ENCODE measurements at regions not wholly inside any gene's neighbourhood (a gene's known extent, or its start where the extent isn't known, plus 50 kb on each side); places are given as distances from the start of the nearest gene placed in this dataset.

- DNase-seq (ENCODE audit: low spot score in 2 of 2) = no peak
- in situ Hi-C loops (cut with MboI; ENCODE audit: low sequenced_read_pairs) = no loop called here
- no peaks in the 10 kb centered on the region for H3K27me3 ChIP-seq (ENCODE audit: low read depth)
These were observed 73.2 kb downstream of the MTNR1A start for GRCh38 chr4:186481998-186482790.

GRCh38 chr4:186475202-186475601, 80.2 kb downstream of the MTNR1A start:
- no peaks in the 10 kb centered on the region for H3K4me1 ChIP-seq
- H3K27me3 ChIP-seq (ENCODE audit: low read depth) = no peaks in the 10 kb centered on the region
- in situ Hi-C loops (cut with MboI; ENCODE audit: low sequenced_read_pairs) = no loop called here
- no peaks in the 10 kb centered on the region for H3K36me3 ChIP-seq (replicated peaks)
- H3K9me3 ChIP-seq = no peaks in the 10 kb centered on the region
- no peak for DNase-seq (ENCODE audit: low spot score in 2 of 2)
- no peak overlapping the region for H3K4me3 ChIP-seq

More at GRCh38 chr4:186481998-186482790, 73.2 kb downstream of the MTNR1A start:
- no peaks in the 10 kb centered on the region for H3K4me1 ChIP-seq
- no peaks in the 10 kb centered on the region for H3K9me3 ChIP-seq
- no peak overlapping the region for H3K4me3 ChIP-seq
- H3K36me3 ChIP-seq (replicated peaks) = no peaks in the 10 kb centered on the region

- H3K4me3 ChIP-seq = no peak overlapping the region
- DNase-seq (ENCODE audit: low spot score in 2 of 2) = no peak
- H3K4me1 ChIP-seq = no peaks in the 10 kb centered on the region
- no peaks in the 10 kb centered on the region for H3K36me3 ChIP-seq (replicated peaks)
- no peaks in the 10 kb centered on the region for H3K27me3 ChIP-seq (ENCODE audit: low read depth)
- in situ Hi-C loops (cut with MboI; ENCODE audit: low sequenced_read_pairs) = no loop called here
- no peaks in the 10 kb centered on the region for H3K9me3 ChIP-seq
These were observed 81.4 kb downstream of the MTNR1A start for GRCh38 chr4:186473933-186474332.

GRCh38 chr4:186472948-186473347, 82.4 kb downstream of the MTNR1A start:
- in situ Hi-C loops (cut with MboI; ENCODE audit: low sequenced_read_pairs) = no loop called here
- Histone ChIP-seq H3K4me1 (no peaks in the 10 kb centered on the region), H3K4me3 (no peak overlapping the region), H3K9me3 (no peaks in the 10 kb centered on the region), H3K27me3 (ENCODE audit: low read depth) (no peaks in the 10 kb centered on the region), H3K36me3 (replicated peaks) (no peaks in the 10 kb centered on the region)
- peak; percentile 11 to 50 for DNase-seq (ENCODE audit: low spot score in 2 of 2)

- in situ Hi-C loops (cut with MboI; ENCODE audit: low sequenced_read_pairs) = no loop called here
- Histone ChIP-seq H3K27me3 (ENCODE audit: low read depth) (no peaks in the 10 kb centered on the region), H3K36me3 (replicated peaks) (no peaks in the 10 kb centered on the region), H3K4me3 (no peak overlapping the region), H3K4me1 (no peaks in the 10 kb centered on the region), H3K9me3 (no peaks in the 10 kb centered on the region)
- no peak for DNase-seq (ENCODE audit: low spot score in 2 of 2)
These were observed 83.9 kb downstream of the MTNR1A start for GRCh38 chr4:186471441-186471840.

GRCh38 chr4:186458050-186458449, 97.3 kb downstream of the MTNR1A start:
- in situ Hi-C loops (cut with MboI; ENCODE audit: low sequenced_read_pairs) = no loop called here
- Histone ChIP-seq H3K27me3 (ENCODE audit: low read depth) (no peaks in the 10 kb centered on the region), H3K4me1 (no peaks in the 10 kb centered on the region), H3K36me3 (replicated peaks) (no peaks in the 10 kb centered on the region), H3K9me3 (no peaks in the 10 kb centered on the region), H3K4me3 (no peak overlapping the region)
- DNase-seq (ENCODE audit: low spot score in 2 of 2) = no peak

GRCh38 chr4:186451982-186452381, 103.4 kb downstream of the MTNR1A start:
- Histone ChIP-seq H3K4me1 (no peaks in the 10 kb centered on the region), H3K36me3 (replicated peaks) (no peaks in the 10 kb centered on the region), H3K4me3 (no peak overlapping the region), H3K9me3 (no peaks in the 10 kb centered on the region), H3K27me3 (ENCODE audit: low read depth) (no peaks in the 10 kb centered on the region)
- no peak for DNase-seq (ENCODE audit: low spot score in 2 of 2)
- in situ Hi-C loops (cut with MboI; ENCODE audit: low sequenced_read_pairs) = no loop called here

- no peak for DNase-seq (ENCODE audit: low spot score in 2 of 2)
- H3K4me3 ChIP-seq = no peak overlapping the region
- H3K9me3 ChIP-seq = no peaks in the 10 kb centered on the region
- no peaks in the 10 kb centered on the region for H3K4me1 ChIP-seq
- in situ Hi-C loops (cut with MboI; ENCODE audit: low sequenced_read_pairs) = no loop called here
- H3K36me3 ChIP-seq (replicated peaks) = no peaks in the 10 kb centered on the region
- H3K27me3 ChIP-seq (ENCODE audit: low read depth) = no peaks in the 10 kb centered on the region
These were observed 105.4 kb downstream of the MTNR1A start for GRCh38 chr4:186449954-186450353.

GRCh38 chr4:186445040-186445439, 110.3 kb downstream of the MTNR1A start:
- no peaks in the 10 kb centered on the region for H3K36me3 ChIP-seq (replicated peaks)
- in situ Hi-C loops (cut with MboI; ENCODE audit: low sequenced_read_pairs) = no loop called here
- H3K9me3 ChIP-seq = no peaks in the 10 kb centered on the region
- no peaks in the 10 kb centered on the region for H3K27me3 ChIP-seq (ENCODE audit: low read depth)
- DNase-seq (ENCODE audit: low spot score in 2 of 2) = no peak
- H3K4me1 ChIP-seq = no peaks in the 10 kb centered on the region
- H3K4me3 ChIP-seq = no peak overlapping the region

- DNase-seq (ENCODE audit: low spot score in 2 of 2) = no peak
- Histone ChIP-seq H3K9me3 (no peaks in the 10 kb centered on the region), H3K27me3 (ENCODE audit: low read depth) (no peaks in the 10 kb centered on the region), H3K4me1 (no peaks in the 10 kb centered on the region), H3K4me3 (no peak overlapping the region), H3K36me3 (replicated peaks) (no peaks in the 10 kb centered on the region)
- in situ Hi-C loops (cut with MboI; ENCODE audit: low sequenced_read_pairs) = no loop called here
These were observed 113.9 kb downstream of the MTNR1A start for GRCh38 chr4:186441502-186441901.

GRCh38 chr4:186428481-186428880, 126.9 kb downstream of the MTNR1A start:
- no peaks in the 10 kb centered on the region for H3K36me3 ChIP-seq (replicated peaks)
- no peak for DNase-seq (ENCODE audit: low spot score in 2 of 2)
- no peak overlapping the region for H3K4me3 ChIP-seq
- H3K4me1 ChIP-seq = no peaks in the 10 kb centered on the region
- H3K27me3 ChIP-seq (ENCODE audit: low read depth) = no peaks in the 10 kb centered on the region
- in situ Hi-C loops (cut with MboI; ENCODE audit: low sequenced_read_pairs) = no loop called here
- no peaks in the 10 kb centered on the region for H3K9me3 ChIP-seq

GRCh38 chr4:186424745-186425144, 130.6 kb downstream of the MTNR1A start:
- no peaks in the 10 kb centered on the region for H3K9me3 ChIP-seq
- H3K4me3 ChIP-seq = no peak overlapping the region
- in situ Hi-C loops (cut with MboI; ENCODE audit: low sequenced_read_pairs) = no loop called here
- H3K4me1 ChIP-seq = no peaks in the 10 kb centered on the region
- DNase-seq (ENCODE audit: low spot score in 2 of 2) = no peak
- no peaks in the 10 kb centered on the region for H3K36me3 ChIP-seq (replicated peaks)
- peaks cover 4% of the 10 kb centered on the region; the same call in 1 of the 2 replicates for H3K27me3 ChIP-seq (ENCODE audit: low read depth)

- Histone ChIP-seq H3K9me3 (no peaks in the 10 kb centered on the region), H3K27me3 (ENCODE audit: low read depth) (peaks cover 20% of the 10 kb centered on the region), H3K4me1 (no peaks in the 10 kb centered on the region), H3K4me3 (no peak overlapping the region), H3K36me3 (replicated peaks) (no peaks in the 10 kb centered on the region)
- DNase-seq (ENCODE audit: low spot score in 2 of 2) = no peak
- in situ Hi-C loops (cut with MboI; ENCODE audit: low sequenced_read_pairs) = no loop called here
These were observed 133.1 kb downstream of the MTNR1A start for GRCh38 chr4:186422296-186422695.

GRCh38 chr4:186416451-186417060, 138.8 kb downstream of the MTNR1A start:
- H3K4me3 ChIP-seq = no peak overlapping the region
- no peak for DNase-seq (ENCODE audit: low spot score in 2 of 2)
- in situ Hi-C loops (cut with MboI; ENCODE audit: low sequenced_read_pairs) = no loop called here
- peaks cover 31% of the 10 kb centered on the region for H3K27me3 ChIP-seq (ENCODE audit: low read depth)
- no peaks in the 10 kb centered on the region for H3K36me3 ChIP-seq (replicated peaks)
- H3K4me1 ChIP-seq = no peaks in the 10 kb centered on the region
- no peaks in the 10 kb centered on the region for H3K9me3 ChIP-seq
